Stimulated activated CD4-positive, alpha-beta T cell treated with anti-CD3 and anti-CD28 coated beads, Interleukin-2, amount 100 ng/mL, for 24 hours (primary cell): ENCODE measurements at regions not wholly inside any gene's neighbourhood (a gene's known extent, or its start where the extent isn't known, plus 50 kb on each side); places are given as distances from the start of the nearest gene placed in this dataset.
"Not testable (repeated sequence)": the region's sequence is repeated elsewhere in the genome, so short reads cannot be mapped to it uniquely, and the experiment has no call there.

Experiments used
- DNase-seq, 2 donors: peaks; one replicate each; pipeline ENCODE4 v3.0.0-alpha.2; 2020

DNA sequence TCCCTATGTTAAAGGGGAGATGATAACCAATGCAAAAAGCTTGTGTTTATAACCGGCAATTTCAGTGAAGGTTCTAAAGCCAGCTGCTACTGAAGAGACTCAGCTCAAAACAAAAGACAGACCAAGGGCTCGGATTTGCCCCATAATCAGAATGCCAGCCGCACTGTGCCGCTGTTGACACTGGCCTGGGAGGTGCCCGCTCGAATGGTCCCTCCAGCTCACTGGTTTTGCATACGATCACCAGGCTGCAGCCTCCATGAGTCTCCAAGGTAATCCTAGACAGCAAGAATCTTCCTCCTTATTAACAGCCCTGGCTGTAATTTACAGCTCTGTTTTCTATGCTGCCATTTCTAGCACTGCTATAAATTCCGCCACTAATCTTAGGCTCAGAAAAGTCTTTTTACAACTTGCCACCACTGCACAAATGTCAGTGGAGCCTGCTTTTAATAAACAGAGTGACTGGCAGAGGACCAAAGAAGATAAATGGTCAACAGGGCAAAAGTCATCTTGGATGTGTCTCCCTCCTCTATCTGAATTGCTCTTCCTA lies 155.7 kb upstream of the SH3BP4 start:
- DNase-seq = no peak

GRCh38 chr2:234795272-234795920 lies 156.4 kb upstream of the SH3BP4 start:
- DNase-seq = no peak

DNA sequence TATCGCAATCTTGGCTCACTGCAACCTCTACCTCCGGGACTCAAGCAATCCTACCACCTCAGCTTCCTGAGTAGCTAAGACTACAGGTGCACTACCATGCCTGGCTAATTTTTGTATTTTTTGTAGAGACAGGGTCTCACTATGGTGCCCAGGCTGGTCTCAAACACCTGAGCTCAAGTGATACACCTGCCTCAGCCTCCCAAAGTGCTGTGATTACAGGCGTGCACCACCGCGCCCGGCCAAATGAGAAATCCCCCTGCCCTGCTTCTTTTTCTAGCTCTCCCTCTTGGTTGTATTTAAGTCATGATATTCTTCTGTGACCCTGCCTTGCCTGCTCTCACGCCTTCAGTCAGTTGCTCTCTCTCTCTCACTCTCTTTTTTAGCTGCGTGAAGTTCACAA lies 157.0 kb upstream of the SH3BP4 start:
- DNase-seq = no peak

DNA sequence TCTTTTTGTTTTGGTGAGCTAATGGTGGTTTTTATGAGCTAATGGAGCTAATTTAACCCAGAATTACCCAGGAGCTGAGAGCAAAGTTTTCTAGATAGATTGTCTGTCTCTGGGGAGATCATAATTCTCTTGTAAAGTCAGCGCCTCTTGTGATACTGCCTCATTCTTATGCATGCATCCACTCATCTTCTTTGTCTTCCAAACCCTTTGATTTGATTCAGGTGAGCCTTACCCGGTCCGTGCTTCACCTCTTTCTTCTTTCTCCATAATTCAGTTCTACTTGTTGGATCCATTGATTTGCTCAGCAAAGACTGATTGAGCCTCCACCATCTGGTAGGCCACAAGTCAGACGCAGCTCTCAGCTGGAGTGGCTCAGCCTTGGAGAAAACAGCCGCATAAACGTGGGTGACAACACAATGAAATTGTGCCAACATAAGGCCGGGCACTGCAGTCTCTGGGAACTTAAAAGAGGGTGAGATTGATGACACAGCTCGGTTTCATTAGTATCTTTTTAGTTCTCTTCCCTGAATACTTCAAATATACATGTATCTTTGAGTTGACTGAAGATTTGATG lies 158.5 kb upstream of the SH3BP4 start:
- no peak for DNase-seq

DNA sequence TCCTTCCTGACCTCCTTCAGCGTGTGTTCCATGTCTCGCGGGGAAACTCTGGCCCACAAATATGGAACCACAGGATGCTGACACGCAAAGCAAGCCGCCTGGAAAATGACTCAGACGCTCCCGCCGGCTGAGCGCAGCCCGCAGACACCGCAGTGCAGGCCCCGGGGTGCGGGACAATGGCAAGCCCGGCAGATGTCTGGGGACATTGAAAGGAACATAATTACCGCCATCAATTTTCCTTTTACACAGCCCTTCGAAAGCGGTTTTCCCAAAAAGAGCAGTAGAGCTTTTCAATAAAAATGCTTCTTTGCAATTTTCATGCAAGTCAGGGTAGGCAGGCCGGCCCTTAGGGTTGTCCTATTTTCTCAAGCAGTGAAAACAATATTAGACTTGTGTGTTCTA lies 159.2 kb upstream of the SH3BP4 start:
- no peak for DNase-seq

- not testable (repeated sequence) for DNase-seq
Observed at GRCh38 chr2:234792096-234792495, 159.7 kb upstream of the SH3BP4 start.

GRCh38 chr2:234790380-234790779 lies 161.4 kb upstream of the SH3BP4 start:
- DNase-seq = no peak

GRCh38 chr2:234789556-234790325 lies 162.1 kb upstream of the SH3BP4 start:
- DNase-seq = no peak

GRCh38 chr2:234788841-234789240 lies 163.0 kb upstream of the SH3BP4 start:
- DNase-seq = no peak

DNA sequence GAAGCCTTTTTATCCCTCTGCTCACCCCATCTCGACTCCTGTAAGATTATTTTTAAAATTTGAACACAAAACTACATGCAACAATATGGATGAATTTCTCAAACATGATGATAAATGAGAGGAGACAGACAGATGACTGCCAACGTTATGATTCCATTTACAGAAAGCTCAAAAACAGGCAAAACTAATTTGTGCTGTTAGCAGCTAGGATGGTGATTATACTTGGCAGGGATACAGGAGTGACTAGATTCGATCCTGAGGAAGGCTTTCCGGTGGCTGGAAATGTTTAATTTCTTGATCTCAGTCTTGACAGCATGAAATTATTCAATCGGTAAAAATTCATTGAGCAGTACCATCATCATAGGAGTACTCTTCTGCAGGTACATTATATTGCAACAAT lies 163.4 kb upstream of the SH3BP4 start:
- DNase-seq = no peak

DNA sequence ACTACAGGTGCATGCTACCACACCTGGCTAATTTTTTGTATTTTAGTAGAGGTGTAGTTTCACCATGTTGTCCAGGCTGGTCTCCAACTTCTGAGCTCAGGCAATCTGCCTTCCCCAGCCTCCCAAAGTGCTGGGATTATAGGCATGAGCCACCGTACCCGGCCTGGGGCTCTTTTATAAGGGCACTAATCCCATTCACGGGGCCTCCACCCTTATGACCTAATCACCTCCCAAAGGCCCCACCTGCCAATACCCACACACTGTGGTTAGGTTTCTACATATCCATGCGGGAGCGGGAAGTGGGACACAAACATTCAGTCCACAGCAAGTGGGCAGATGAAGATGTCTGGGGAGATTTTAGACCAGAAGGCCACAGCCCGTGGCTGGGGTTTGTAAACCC lies 164.7 kb upstream of the SH3BP4 start:
- no peak for DNase-seq

DNA sequence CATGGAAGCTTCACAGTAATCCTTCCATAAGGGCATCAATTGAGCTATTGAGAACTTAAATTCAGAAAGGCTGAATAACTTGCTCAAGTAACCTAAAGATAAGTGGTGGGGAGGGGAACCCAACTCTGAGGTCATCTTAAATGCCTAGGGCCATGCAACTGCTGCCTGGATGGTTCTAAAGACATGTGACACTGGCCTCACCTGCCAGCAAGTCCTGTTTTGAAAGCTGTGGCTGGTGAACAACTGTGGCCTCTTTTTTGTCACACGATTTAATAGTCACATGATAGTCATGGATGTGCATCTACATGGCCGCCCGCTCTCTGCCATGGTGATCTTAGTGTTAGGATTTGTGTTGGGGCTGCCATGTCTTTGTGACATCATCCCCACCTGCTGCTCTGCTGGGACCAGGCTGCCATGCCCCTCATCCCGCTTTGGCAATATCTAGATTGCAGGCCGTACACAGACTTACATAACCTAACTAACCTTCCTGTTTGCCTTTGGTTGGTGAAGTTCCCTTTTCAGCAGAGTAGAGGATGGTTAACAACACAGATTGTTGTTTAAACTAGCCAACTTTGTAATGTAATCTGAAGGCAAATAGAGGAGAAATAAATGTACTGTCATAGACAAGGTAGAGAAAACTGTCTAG lies 177.9 kb upstream of the SH3BP4 start:
- no peak for DNase-seq

DNA sequence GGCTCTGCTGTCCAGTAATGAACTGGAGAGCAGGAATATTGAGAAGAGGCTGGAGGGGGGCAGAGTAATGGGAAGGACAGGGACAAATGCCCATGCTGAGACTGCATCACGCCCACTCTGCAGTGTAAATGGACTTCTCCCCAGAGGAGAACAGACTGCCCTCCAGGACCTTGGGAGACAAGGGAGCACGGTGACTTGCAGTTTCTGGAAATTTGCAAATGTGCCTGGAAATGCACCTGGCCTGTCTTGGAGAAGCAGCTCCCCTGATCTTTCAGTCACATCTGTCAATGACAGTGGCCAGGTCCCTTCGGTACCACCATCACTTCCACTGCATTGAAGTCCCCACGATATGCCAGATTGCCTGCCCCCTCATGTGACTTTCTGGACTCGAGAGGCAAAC lies 178.7 kb upstream of the SH3BP4 start:
- DNase-seq = no peak

DNA sequence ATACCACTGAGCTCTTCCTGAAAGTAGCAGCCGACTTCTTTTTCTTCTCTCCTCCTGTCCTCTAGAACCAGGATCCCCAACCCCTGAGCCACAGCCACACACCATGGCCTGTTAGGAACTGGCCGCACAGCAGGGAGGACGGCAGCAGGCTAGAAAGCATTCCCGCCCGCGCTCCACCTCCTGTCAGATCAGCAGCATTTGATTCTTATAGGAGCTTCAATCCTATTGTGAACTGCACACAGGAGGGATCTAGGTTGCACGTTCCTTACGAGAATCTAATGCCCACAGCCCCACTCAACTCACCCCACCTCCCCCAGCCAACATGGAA lies 179.1 kb upstream of the SH3BP4 start:
- DNase-seq = no peak

DNA sequence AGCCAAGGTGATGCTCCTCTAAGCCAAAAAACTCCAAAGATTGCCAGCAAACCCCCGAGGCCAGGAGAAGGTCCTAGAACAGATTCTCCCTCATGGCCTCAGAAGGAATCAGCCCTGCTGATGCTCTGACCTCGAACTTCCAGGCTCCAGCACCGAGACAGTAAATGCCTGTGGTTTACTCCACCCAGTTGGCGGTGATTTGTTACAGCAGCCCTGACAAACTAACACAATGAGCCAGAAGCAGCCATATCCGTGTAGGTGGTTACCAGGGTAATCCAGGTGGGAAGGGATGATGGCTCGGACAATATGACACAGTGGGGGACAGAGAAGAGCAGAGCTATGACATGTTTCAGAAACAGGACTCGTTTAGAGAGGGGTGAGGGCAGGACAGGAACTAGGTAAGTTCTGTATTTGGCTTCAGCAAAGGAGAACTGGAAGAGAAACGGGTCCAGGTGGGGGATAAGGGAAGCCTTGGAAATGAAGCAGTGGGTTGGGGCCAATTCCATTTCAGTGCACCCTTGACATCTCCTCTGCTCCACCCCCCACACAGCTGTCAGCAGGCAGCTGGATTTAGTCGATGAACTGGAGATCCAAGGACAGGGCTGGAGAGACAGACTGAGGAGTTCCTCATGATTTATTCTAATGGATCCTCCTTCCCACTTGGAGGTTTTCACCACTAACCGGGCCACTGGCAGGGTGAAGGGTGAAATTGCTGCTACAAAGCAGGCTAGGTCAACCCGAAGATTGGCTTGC lies 179.7 kb upstream of the SH3BP4 start:
- no peak for DNase-seq

DNA sequence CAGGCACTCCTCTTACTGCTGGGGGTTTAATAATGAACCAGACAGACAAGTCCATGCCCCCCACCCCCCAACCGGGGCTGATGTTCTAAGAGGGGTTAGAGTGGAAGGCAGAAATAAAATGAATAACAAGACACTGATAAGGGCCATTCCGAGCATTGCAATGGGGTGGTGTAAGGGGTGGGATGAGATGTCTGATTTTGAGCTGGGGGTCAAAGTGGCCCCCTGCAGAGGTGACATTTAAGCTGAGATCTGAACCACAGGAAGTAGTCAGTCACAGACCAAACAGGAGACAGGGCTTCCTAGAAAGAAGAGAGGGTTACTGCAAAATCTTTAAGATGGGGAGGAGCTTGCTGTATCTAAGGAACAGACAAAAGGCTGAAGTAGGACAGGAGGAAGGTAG lies 180.6 kb upstream of the SH3BP4 start:
- no peak for DNase-seq

- DNase-seq = no peak
Observed at GRCh38 chr2:234770715-234771141, 181.1 kb upstream of the SH3BP4 start.

- DNase-seq = no peak
Observed at GRCh38 chr2:234770031-234770506, 181.7 kb upstream of the SH3BP4 start.

DNA sequence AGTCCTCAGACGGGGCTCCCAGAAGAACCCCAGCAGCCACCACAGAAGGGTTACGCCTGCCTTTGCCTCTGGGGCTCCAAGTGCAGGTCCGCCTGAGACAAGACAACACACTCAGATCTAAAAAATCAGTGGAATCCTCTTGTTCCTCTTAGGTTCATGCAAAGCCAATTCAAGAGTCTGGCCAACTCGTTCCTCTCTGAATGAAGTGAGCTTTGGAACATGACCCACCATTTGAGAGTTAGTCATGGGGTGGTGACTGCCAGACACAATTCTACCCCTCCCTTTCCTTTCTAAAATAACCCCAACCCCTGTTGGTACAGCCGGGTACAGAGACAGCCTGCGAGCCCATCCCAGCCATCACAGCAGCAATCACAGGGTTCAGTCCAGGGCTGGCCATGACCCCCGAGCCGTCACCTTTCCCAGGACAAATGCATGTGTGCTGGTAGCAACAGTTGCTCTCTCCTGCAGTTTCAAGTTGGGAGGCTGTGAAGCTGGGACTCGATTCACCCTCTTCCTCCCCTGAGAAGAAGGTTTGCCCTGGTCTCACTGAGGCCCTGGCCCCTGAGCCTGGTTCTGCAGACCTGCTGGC lies 183.1 kb upstream of the SH3BP4 start:
- DNase-seq = no peak

DNA sequence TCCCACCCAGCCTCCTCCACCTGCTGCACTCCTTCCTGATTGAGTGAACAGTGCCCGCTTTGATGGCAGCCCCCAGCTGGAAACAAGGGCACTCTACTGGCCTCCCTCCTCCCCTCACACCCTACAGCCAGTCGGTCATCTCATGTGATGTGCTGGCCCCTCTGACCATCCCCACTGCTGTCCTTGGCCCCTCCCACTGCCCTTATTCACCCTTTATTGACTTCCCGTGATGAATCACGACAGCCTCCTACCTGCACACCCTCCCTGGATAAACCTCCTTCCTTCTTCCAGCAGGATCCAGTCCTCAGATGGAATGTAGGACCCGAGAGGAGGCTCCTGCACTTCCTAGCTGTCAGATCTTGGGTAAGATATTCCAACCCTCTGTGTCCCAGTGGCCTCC lies 186.5 kb upstream of the SH3BP4 start:
- no peak for DNase-seq

- no peak for DNase-seq
Observed at GRCh38 chr2:234764372-234764771, 187.4 kb upstream of the SH3BP4 start.
